GM19035 (cell line): ENCODE measurements at regions not wholly inside any gene's neighbourhood (a gene's known extent, or its start where the extent isn't known, plus 50 kb on each side); places are given as distances from the start of the nearest gene placed in this dataset.
"Not testable (repeated sequence)": the region's sequence is repeated elsewhere in the genome, so short reads cannot be mapped to it uniquely, and the experiment has no call there.

Experiments
- ATAC-seq: cut with Tn5 transposase; IDR thresholded peaks from one replicate; pipeline ENCODE4 v1.9.1; 2021; ENCODE audit not compliant: unreplicated experiment

DNA sequence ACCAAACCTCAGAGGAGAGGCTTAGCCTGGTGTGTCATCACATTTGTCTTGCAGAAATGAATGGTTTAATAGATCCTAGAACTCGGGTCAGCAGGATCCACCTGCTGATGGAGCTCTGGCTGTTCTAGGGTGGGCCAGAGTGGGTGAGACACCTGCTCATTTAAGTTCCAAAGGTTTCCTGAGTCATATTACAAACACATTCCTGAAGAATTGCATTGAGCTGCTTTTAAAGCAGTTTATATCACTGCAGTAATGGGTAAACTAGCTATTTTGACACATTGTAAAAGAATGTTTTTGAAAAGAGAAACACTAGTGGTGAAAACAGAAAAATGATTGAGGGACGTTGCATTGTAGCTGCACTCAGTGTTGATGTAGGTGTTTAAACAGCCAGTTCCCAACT lies 175.3 kb upstream of the TCF4 start:
- no peak for ATAC-seq

DNA sequence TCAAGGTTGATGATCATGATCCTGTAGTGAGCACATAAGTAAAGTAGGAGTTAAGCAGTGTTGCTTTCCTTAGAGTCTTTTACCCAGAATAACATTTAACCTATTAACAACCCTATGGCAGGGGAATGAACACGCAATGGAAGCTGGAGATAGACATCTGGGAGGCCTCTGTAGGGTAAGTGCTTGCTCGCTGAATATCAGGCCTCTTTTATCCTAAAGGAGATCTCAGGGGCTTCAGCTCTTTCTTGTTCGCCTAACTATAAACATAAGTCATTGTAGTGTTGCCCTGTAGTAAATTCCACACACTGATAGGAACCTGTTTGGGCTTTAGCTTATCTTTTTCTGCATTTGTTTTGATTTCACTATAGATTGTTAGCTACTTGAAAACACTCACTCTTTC lies 174.4 kb upstream of the TCF4 start:
- no peak for ATAC-seq

DNA sequence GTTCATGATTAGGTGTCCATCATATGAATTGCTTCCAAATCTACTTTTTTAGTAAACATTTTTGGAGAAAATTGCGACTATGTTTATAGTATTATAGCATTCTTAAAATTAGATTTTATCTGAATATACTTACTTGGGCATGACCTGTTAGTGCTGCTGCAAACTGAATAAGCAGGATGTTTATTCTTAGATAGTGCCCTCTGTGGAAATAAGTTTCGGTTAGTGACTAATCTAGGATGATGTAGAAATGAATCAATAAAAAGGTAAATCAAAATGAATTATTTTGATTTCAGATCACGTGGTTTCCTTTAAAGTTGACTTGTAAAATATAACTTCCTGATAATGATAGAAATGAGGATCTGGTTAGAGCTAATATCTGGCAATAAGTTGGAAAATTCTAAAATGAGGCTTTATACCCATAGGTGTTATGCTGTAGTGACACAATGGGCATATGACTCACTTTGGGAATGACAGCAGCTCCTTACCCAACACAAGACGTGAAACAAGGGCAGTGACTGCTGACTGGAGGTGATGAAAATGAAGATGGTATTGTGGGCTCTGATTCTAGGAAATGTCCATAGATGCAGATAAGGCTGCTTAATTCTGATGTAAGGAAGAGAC lies 165.8 kb upstream of the TCF4 start:
- ATAC-seq, result no peak

DNA sequence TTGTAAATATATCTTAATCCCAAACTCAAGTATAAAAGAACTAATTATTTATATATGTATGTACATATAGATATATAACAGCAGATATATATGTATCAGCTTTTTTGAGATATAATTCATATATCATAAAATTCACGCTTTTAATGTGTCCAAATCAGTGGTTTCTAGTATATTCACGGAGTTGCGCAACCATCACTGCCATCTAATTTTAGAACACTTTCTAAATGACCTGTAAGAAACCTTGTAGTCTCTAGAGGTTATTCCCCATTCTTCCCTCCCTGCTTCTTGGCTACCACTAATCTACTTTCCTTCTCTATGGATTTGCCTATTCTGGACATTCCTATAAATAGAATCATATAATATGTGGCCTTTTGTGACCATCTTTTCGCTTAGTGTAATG lies 163.5 kb upstream of the TCF4 start:
- no peak for ATAC-seq

DNA sequence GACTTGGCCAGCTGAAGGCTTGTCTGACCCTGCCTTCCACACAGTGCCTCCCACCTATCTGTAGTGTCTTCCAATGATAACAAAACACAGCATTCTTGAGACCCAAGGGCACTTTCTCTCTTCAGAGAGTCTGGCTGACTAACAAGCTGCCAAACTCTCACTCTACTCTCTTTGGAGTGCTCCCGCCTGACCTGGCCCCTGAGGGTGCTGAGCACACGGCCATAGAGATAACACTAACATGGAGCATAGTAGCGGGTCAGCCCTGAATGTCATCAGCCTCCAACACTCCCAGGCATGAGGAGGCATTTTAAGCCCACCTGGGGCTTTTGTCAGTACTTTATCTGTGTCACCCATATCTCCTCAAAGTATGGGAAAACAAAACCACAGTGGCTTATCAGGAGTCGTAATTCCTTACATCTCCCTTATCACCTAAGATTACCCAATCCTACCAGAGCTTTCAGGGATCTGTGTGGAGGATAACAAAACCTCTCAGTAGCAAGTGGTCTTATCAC lies 160.3 kb upstream of the TCF4 start:
- no peak for ATAC-seq

DNA sequence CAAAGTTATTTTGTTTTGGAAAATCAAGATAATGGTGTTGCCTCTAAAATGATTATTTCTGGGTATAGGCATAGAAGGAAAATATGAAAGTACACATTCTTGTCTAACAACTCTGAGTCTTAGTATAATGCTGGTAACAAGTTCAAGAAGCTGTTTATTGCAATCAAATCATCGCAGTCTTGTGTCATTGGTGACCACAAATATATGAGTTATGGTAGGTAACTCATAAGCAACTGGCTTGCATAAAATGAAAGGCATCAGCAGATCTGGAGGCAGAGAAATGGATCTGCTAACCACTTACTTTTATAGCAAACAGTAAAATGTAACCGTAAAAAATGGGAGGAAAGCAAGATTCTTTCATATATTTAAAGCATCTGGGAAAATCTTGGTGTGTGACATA lies 156.2 kb upstream of the TCF4 start:
- ATAC-seq, result no peak

DNA sequence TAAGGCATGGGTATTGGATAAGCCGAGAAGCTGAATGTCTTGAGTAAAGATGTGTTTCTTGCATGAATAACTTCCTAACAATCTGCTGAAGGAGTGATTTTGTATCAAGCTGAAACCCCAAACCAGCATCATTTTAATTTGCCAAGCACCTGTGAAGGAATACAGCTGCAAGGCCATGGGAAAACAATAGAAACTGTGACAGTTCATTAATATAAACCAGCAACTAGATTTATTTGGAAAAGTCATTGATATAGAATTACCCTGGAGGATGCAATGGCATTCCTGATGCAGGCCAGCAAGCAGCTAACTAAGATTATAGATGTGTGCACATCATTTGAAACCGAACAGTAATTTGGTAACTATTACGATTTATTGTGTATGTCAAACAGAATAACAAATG lies 155.7 kb upstream of the TCF4 start:
- ATAC-seq, result no peak

DNA sequence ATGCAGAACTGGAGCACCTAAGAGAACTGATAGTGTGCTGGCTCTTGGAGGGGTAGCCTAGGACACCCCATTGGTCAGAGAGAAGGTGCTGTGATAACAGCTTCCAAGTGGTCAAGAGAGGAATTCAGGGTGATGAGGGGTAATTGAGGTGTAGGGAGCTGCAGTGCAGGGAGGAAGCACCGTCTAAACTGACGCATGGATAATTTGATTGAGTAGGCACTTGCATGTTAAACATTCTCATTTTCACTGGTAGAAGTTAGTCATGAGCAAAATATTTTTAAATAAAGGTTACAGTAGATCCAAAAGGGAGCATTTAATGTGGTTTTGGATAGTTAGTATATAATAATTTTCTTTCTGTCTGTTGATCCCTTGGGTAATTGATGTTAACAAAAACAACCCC lies 155.1 kb upstream of the TCF4 start:
- no peak for ATAC-seq

DNA sequence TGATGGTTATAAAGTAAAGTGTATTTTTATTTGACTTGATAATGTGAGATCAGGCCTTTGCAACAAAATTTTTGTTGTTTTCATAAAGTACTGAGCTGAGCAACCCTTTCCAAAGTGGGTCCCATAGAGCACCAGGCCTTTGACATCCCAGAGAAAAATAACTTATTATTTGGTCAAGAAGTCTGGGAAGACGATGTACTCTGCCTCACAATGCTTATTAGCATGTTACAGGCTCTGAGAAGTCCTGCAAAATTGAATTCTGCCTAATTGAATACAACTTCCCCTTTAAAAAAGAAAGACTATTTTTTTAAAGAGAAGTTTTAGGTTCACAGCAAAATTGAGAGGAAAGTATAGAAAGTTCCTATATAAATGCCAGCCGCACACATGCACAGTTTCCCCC lies 151.5 kb upstream of the TCF4 start:
- no peak for ATAC-seq

DNA sequence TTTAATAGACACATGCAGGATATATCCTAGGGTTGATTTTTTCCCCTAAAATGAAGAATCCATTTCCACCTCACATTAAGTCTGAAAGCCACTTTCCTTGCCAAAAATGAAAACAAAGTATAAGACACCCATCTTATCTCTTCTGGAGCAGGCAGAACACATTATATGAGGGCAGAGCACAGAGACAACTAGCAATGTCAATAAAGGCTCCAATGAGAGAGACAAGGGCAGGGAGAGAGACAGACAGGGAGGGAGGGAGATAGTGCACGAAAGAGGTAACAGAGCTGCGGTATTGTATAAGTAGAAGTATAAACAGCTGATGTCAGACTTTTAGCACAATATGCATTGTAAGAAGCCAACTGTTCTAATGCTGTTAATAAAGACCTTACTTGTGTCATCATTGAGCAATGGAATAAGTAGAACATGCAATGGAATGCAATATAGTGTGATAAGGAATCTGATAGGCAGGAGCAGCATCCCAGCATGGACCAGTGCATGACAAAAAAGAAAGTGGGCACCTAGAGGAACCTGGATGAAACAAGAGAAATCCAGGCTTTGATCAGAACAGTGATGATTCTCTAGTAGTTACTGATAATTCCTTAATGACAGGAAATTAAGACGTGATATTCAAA lies 150.6 kb upstream of the TCF4 start:
- ATAC-seq, result no peak

DNA sequence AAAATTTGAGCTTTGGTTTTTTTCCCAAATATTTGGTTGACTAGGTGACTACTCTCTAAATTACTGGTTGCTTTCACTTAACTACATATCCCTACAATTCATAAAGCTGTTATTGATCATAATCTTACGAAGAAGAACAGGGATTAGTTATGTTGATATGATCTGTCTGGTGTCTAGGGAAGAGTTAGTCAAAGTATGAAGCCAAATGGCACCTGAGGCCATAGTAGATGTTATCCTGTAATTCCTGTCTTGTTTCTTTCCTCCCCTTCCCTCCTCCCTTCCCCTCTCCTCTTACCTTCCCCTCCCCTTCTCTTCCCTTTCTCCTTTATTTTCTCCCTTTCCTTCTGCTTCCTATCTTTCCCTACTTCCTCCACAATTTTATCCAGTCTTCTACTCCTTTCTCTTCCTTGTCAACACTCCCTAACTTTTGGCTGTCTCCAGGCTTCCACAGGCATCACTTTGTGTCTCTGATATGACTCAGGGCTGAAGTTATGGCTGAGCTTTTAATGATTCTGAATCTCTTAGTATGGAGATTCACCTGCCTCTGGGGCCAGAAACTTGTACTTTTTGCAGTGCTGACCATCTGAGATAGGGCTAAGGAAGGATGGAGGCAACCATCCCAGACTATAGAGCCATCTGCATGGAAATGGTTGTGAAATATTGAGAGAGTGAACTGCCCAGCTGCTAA lies 149.9 kb upstream of the TCF4 start:
- ATAC-seq, result no peak

DNA sequence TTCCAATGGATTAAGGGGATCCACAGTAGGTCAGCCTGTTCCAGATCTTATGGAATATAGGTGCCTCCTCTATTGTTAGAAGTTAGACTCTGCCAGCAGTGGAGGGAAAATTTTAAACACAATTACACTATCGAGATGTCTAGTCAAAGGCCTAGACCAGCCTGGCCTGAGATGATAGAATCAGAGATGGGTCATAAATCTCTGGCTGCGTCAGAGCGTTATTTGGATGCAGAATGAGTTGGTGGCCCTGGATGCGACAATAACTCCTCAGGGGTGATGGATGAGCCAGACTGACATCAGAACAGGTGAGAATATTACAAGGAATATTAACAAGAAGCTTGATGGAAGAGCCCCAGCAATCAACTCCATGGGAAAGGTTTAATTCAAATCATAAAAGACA lies 149.3 kb upstream of the TCF4 start:
- ATAC-seq, result no peak

DNA sequence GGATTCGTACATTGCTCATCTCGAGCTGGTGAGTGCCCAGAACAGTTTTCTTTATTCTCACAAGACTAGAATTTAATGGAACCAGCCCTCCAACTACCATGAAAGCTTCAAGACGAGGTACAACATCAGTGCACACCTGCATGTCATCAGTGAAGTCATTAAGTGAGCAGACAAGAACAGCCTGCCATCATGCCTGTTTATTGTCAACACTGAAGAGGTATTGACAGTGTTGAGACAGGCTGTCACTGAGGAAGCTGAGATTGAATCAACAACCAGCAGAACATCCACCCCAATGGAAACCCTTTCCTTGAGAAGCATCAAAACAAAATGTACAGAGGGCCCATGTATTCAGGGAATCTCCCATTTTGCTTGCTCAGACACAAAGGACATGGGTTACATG lies 148.0 kb upstream of the TCF4 start:
- no peak for ATAC-seq

DNA sequence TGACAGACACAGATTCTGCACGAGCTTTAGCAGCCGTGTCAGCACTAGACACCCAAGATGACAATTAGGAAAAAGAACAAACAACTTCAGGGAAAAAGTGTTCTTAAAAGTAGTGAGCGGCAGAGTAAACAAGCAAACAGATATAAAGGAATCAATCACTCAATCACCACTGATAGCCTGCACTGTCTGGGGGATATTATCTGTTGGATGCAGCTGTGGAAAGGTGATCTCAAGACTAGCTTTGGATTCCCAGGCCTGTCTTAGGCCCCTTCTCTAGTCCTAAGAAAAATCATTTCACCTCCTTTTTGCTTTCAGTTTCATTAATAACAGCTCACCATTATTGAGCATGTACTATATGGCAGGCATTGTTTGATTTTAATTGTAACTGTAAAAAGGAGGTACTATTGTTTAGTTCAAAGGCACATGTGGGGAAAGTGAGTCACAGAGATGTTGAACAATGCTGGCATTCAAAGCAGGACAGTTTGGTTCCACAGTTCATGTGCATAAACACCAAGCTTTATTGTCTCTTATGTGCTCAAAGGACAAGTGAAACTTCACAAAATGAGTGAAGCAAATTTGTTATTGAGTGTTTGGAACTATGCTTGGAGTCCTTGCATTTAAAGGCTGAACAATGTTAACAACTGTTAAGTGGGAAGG lies 147.3 kb upstream of the TCF4 start:
- no peak for ATAC-seq

DNA sequence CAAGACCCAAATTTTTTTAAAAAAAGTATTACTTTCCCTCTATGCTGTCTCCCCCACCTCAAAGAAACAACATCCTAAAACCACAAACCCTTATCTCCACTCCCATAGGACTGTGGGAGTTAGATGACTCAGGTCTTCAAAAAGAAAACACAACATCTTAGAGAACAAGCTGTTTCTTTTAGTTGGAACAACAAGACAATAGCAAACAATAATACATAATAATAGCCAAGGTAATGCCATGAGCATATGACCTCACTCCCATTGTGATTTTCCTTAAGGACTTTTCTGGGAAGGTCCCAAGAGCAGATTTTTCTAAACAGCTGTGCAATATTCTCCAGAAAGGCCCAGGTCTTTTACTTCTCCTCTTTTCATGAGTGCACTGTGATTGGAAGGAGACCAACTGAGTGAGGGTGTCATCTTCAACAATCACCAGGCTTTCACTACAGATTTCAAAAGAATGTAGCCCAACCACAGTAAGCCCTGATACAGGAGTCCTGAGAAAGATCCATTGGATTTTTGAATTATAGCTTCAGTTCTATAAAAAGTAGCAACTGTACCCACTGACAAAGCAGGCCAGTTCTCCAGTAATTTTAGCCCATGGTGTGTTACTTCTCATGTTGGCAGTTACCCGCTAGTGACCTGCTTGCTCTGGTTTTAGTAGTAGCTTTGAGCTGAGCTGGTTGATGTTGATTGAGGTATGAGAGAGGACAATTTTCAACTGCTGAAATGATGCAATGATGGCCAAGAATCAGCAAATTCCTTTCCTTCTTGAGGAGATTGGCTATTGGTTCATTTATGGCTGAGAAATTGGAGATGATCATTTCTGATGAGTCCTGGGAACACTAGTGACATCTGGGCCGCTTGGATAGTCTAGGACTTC lies 144.5 kb upstream of the TCF4 start:
- no peak for ATAC-seq

DNA sequence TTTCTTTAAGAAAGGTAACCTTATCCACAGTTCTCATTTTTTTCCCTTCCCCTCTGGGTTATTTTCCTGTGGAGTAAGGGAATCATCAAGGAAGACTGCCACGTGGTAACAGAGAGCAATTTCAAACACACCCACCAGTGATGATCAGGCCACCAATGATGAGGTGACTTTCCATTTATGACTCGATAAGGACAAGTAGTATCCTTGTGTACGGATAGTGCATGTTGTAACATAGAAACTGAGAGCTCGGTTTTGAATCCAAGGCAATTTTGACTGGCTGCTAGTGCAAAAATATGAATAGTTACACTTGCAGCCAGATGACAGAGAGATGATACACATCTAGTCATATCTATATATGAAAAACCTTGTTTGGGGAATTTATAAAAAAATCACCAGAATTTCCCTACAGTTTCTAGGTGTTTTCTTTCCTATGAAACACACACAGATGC lies 143.6 kb upstream of the TCF4 start:
- no peak for ATAC-seq

DNA sequence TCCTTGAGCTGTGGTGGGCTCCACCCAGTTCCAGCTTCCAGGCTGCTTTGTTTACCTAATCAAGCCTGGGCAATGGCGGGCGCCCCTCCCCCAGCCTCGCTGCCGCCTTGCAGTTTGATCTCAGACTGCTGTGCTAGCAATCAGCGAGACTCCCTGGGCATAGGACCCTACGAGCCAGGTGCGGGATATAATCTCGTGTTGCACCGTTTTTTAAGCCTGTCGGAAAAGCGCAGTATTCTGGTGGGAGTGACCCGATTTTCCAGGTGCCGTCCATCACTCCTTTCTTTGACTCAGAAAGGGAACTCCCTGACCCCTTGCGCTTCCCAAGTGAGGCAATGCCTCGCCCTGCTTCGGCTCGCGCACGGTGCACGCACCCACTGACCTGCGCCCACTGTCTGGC lies 133.0 kb upstream of the TCF4 start:
- not testable (repeated sequence) for ATAC-seq

DNA sequence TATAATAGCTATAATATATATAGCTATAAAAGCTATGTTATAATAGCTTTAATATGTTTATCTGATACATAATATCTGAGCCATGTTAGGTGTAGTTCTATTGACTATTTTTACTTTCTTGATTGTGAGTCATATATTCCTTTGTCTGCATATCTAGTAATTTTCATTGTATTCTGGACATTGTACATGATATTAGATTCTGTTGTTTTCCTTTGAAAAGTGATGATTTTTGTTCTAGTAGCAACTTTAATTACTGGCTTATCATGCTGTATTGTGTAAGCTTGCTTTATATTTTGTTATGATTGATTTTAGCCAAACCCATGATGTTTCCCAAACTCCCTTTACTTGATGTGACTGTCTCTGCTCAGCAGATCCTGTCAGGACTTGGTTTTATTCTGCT lies 125.7 kb upstream of the TCF4 start:
- ATAC-seq, result no peak

DNA sequence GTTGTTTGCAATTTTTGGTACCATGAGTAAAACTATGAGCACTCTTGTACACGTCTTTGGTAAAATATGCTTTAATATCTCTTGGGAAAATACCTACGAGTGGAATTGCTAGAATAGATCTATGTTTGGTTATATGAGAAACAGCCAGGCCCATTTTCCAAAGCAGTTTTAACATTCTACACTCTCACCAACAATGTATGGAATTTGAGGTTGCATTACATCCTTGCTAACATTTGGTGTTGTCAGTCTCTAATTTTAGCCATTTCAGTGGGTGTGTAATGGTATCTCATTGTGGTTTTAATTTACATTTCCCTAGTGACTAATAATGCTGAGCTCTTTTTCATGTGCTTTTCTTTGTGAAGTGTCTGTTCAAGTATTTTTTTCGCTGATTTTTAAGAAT lies 118.9 kb upstream of the TCF4 start:
- ATAC-seq, result no peak

DNA sequence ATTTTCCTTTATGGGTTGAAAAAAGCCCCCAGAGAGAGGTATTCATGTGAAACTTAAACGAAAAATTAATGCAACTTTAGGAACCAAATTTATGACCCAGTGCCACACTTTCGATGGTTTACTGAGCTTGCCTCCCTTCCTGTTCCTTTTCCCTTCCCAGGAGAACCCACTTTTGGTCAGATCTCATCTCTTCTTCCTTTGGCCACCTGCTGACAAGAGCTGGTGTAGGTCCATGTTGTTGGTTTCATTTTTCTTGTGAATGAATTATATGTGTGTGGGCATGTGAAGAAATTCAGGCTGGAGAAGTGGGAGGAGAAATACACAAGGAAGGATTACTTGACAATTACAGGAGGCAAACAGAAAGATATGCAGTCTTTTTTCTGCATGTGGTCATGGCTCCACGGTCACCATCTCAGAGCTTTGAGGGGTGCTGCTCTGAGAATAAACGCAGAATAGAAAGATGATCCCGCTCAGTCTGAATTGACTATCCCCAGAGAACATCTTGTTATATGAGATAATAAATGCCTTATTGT lies 111.3 kb upstream of the TCF4 start:
- no peak for ATAC-seq

DNA sequence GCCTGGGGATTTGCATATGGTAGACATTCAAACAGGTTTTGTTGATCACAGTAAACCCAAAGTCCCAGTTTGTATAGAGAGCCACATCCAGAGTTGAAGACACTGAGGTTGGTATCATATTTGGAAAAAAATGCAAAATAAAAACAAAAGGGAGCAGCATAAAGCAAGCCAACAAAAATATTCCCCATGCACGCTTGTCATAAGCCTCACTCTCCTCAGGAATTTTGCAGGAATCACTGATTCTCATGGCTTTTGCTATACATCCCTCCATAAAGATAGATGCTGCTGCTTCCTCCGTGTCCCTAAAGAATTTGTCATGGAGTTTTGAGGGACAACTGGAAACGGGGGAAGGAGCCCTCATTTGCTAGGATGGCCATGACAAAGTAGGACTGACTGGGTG lies 108.8 kb upstream of the TCF4 start:
- ATAC-seq, result no peak
